ENCODE measurements at regions not wholly inside any gene's neighbourhood (a gene's known extent, or its start where the extent isn't known, plus 50 kb on each side); places are given as distances from the start of the nearest gene placed in this dataset.

DNA sequence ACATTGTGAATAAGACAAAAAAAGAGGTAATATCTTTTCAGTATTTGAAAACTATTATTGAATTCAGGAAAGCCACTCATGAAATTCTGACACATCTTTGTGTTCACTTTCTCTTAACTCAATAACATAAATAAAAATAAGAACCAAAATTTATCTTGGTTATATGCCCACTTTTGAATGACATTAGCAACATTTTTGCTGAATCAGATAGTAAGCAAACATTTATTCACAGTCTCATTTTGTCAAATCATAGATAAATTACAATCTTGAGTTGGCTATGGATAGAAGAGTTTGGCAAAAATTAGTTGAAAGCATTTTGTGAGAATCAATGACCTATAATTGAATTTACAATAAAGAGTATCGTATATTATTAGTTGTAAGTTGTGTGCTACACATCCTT lies 545.1 kb upstream of the PKDCC start:
- Mint-ChIP-seq H3K9me3 (ENCODE audit: low read depth) (peaks cover 30% of the 10 kb centered on the region), H3K36me3 (ENCODE audit: low read depth) (peaks cover 4% of the 10 kb centered on the region), H3K27me3 (ENCODE audit: low read depth) (no peaks in the 10 kb centered on the region), H3K4me1 (ENCODE audit: low read depth) (no peaks in the 10 kb centered on the region), H3K4me3 (ENCODE audit: unreplicated experiment) (no peak overlapping the region), H3K27ac (ENCODE audit: unreplicated experiment) (no peak overlapping the region)
- DNase-seq (ENCODE audit: low spot score), result no peak
- TF ChIP-seq, protein P1, sequence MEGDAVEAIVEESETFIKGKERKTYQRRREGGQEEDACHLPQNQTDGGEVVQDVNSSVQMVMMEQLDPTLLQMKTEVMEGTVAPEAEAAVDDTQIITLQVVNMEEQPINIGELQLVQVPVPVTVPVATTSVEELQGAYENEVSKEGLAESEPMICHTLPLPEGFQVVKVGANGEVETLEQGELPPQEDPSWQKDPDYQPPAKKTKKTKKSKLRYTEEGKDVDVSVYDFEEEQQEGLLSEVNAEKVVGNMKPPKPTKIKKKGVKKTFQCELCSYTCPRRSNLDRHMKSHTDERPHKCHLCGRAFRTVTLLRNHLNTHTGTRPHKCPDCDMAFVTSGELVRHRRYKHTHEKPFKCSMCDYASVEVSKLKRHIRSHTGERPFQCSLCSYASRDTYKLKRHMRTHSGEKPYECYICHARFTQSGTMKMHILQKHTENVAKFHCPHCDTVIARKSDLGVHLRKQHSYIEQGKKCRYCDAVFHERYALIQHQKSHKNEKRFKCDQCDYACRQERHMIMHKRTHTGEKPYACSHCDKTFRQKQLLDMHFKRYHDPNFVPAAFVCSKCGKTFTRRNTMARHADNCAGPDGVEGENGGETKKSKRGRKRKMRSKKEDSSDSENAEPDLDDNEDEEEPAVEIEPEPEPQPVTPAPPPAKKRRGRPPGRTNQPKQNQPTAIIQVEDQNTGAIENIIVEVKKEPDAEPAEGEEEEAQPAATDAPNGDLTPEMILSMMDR (IDR thresholded peaks at IDR 0.05), result no peak

DNA sequence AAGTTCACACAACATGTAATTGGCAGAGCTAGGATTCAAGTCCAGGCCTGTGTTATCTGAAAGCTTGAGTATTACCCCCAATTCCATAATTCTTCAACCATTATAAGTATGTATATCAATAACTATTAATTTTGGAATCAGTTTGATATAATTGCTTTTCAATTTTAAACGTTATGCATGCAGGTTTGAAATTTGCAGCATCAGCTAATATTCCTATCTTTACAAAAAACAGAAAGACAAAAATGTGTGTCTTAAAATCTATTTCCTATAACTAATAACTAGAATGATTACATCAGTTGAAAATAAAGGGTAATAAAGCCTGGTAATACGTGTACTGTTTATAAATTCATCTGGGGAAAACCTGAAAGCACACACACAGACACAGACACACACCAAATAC lies 543.3 kb upstream of the PKDCC start:
- Mint-ChIP-seq H3K4me3 (ENCODE audit: unreplicated experiment) (no peak overlapping the region), H3K9me3 (ENCODE audit: low read depth) (peaks cover 21% of the 10 kb centered on the region), H3K27ac (ENCODE audit: unreplicated experiment) (no peak overlapping the region), H3K4me1 (ENCODE audit: low read depth) (no peaks in the 10 kb centered on the region), H3K36me3 (ENCODE audit: low read depth) (peaks cover 4% of the 10 kb centered on the region), H3K27me3 (ENCODE audit: low read depth) (no peaks in the 10 kb centered on the region)
- DNase-seq (ENCODE audit: low spot score), result no peak
- TF ChIP-seq, protein P1 (IDR thresholded peaks at IDR 0.05), result no peak

DNA sequence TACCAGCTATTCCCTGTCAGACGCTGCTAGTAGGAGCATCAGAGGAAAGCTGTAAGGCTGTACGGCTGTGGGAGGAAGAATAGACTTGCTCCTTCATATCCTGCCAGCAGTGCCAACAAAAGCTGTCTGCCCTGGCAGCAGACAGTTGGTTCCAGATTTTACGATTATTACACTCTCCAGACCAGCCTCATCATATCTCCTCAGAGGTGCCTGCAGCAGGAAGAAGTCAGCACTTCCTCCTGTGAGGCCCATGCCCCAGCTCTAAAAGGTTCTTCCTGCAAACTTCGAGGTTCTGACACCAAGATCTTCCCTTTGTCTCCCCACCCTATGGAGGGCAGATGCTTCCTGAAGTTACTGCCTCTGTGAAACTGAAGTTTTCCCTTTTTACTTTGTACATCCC lies 537.7 kb upstream of the PKDCC start:
- H3K9me3 Mint-ChIP-seq (ENCODE audit: low read depth), result peaks cover 3% of the 10 kb centered on the region
- H3K27me3 Mint-ChIP-seq (ENCODE audit: low read depth), result peaks cover 2% of the 10 kb centered on the region
- H3K36me3 Mint-ChIP-seq (ENCODE audit: low read depth), result no peaks in the 10 kb centered on the region
- TF ChIP-seq, protein P1 (IDR thresholded peaks at IDR 0.05), result no peak
- no peak overlapping the region for H3K4me3 Mint-ChIP-seq (ENCODE audit: unreplicated experiment)
- no peak for DNase-seq (ENCODE audit: low spot score)
- H3K27ac Mint-ChIP-seq (ENCODE audit: unreplicated experiment), result no peak overlapping the region
- H3K4me1 Mint-ChIP-seq (ENCODE audit: low read depth), result no peaks in the 10 kb centered on the region

- Mint-ChIP-seq H3K4me1 (ENCODE audit: low read depth) (no peaks in the 10 kb centered on the region), H3K4me3 (ENCODE audit: unreplicated experiment) (no peak overlapping the region), H3K27ac (ENCODE audit: unreplicated experiment) (no peak overlapping the region), H3K9me3 (ENCODE audit: low read depth) (no peaks in the 10 kb centered on the region), H3K36me3 (ENCODE audit: low read depth) (no peaks in the 10 kb centered on the region), H3K27me3 (ENCODE audit: low read depth) (peaks cover 13% of the 10 kb centered on the region)
- TF ChIP-seq, protein P1 (IDR thresholded peaks at IDR 0.05), result no peak
- DNase-seq (ENCODE audit: low spot score), result no peak
Measured at GRCh38 chr2:41521211-41521610, 526.6 kb upstream of the PKDCC start.

- TF ChIP-seq, protein P1 (IDR thresholded peaks at IDR 0.05), result no peak
- DNase-seq (ENCODE audit: low spot score), result no peak
- Mint-ChIP-seq H3K4me3 (ENCODE audit: unreplicated experiment) (no peak overlapping the region), H3K4me1 (ENCODE audit: low read depth) (no peaks in the 10 kb centered on the region), H3K27ac (ENCODE audit: unreplicated experiment) (no peak overlapping the region), H3K36me3 (ENCODE audit: low read depth) (no peaks in the 10 kb centered on the region), H3K27me3 (ENCODE audit: low read depth) (peaks cover 14% of the 10 kb centered on the region), H3K9me3 (ENCODE audit: low read depth) (peaks cover 15% of the 10 kb centered on the region)
Measured at GRCh38 chr2:41527525-41528323, 520.1 kb upstream of the PKDCC start.

All from chondrocyte (in vitro differentiated cells).